Activated naive CD4-positive, alpha-beta T cell treated with anti-CD3 and anti-CD28 coated beads, Interleukin-2, amount 10 ng/mL, durations not matched to agents 7 days and 5 days (primary cell): ENCODE measurements at regions not wholly inside any gene's neighbourhood (a gene's known extent, or its start where the extent isn't known, plus 50 kb on each side); places are given as distances from the start of the nearest gene placed in this dataset.

Source experiments
- CTCF ChIA-PET: fragments of 350-600 bp; sonication (Branson Sonifier 250); formaldehyde crosslinking; loops from one replicate; lab custom pipeline; 2021; ENCODE audit warnings: antibody characterized with exemption; lab: Charles Lee
- DNase-seq: peaks from one replicate; pipeline ENCODE4 v3.0.0-alpha.2; 2020
- H3K27ac Mint-ChIP-seq: one replicate; pipeline ENCODE4 v1.8.0; 2021; ENCODE audit warnings: mild to moderate bottlenecking, moderate library complexity, mixed read lengths
- H3K27me3 Mint-ChIP-seq: one replicate; pipeline ENCODE4 v1.8.0; 2021; ENCODE audit warnings: mild to moderate bottlenecking, mixed read lengths
- H3K36me3 Mint-ChIP-seq: one replicate; pipeline ENCODE4 v1.8.0; 2021; ENCODE audit warnings: mixed read lengths
- H3K4me1 Mint-ChIP-seq: one replicate; pipeline ENCODE4 v1.8.0; 2021; ENCODE audit warnings: mixed read lengths
- H3K4me3 Mint-ChIP-seq: one replicate; pipeline ENCODE4 v1.8.0; 2021; ENCODE audit warnings: mild to moderate bottlenecking, moderate library complexity, mixed read lengths
- H3K9me3 Mint-ChIP-seq: one replicate; pipeline ENCODE4 v1.8.0; 2021; ENCODE audit warnings: mixed read lengths

GRCh38 chr13:77480066-77480465 is 55.4 kb upstream of the SCEL start:
- Mint-ChIP-seq H3K4me3 (no peak overlapping the region), H3K4me1 (peaks cover 11% of the 10 kb centered on the region), H3K27ac (no peak overlapping the region), H3K36me3 (no peaks in the 10 kb centered on the region), H3K9me3 (no peaks in the 10 kb centered on the region), H3K27me3 (peaks cover 14% of the 10 kb centered on the region)
- CTCF ChIA-PET = no interaction called here
- DNase-seq = no peak

- CTCF ChIA-PET = interaction anchor here (0.6 to 3.0 kb wide), 11 partner anchors 17 to 592 kb away, joined by 3 to 26 read pairs (median 4); no protein-coding TSS in a partner anchor
- no peak for DNase-seq
- Mint-ChIP-seq H3K9me3 (peaks cover 4% of the 10 kb centered on the region), H3K27ac (no peak overlapping the region), H3K36me3 (peaks cover 2% of the 10 kb centered on the region), H3K4me3 (no peak overlapping the region), H3K4me1 (peaks cover 11% of the 10 kb centered on the region), H3K27me3 (peaks cover 14% of the 10 kb centered on the region)
Measured at GRCh38 chr13:77479326-77479725, 56.2 kb upstream of the SCEL start.

GRCh38 chr13:77477299-77477848 is 58.1 kb upstream of the SCEL start:
- Mint-ChIP-seq H3K9me3 (peaks cover 4% of the 10 kb centered on the region), H3K4me3 (no peak overlapping the region), H3K27ac (no peak overlapping the region), H3K4me1 (peaks cover 11% of the 10 kb centered on the region), H3K36me3 (peaks cover 2% of the 10 kb centered on the region), H3K27me3 (peaks cover 14% of the 10 kb centered on the region)
- no peak for DNase-seq
- CTCF ChIA-PET = interaction anchor here (0.7 to 3.0 kb wide), 14 partner anchors 10 to 511 kb away, joined by 3 to 26 read pairs (median 3); no protein-coding TSS in a partner anchor

GRCh38 chr13:77476456-77476855 is 59.0 kb upstream of the SCEL start:
- CTCF ChIA-PET = interaction anchor here (1.5 to 3.0 kb wide), 3 partner anchors 12 to 147 kb away, joined by 3 to 26 read pairs (median 4); no protein-coding TSS in a partner anchor

GRCh38 chr13:77475345-77476084 is 60.0 kb upstream of the SCEL start:
- CTCF ChIA-PET = interaction anchor here (0.6 to 1.6 kb wide), 3 partner anchors 11 to 156 kb away, joined by 3 to 4 read pairs (median 3); no protein-coding TSS in a partner anchor
- H3K27ac Mint-ChIP-seq = no peak overlapping the region
- DNase-seq = no peak
- H3K4me3 Mint-ChIP-seq = no peak overlapping the region
- peaks cover 11% of the 10 kb centered on the region for H3K4me1 Mint-ChIP-seq
- H3K27me3 Mint-ChIP-seq = peaks cover 6% of the 10 kb centered on the region
- H3K36me3 Mint-ChIP-seq = peaks cover 2% of the 10 kb centered on the region
- H3K9me3 Mint-ChIP-seq = peaks cover 4% of the 10 kb centered on the region

More at GRCh38 chr13:77476456-77476855, 59.0 kb upstream of the SCEL start:
- Mint-ChIP-seq H3K36me3 (peaks cover 2% of the 10 kb centered on the region), H3K27me3 (peaks cover 14% of the 10 kb centered on the region), H3K4me1 (peaks cover 11% of the 10 kb centered on the region), H3K4me3 (no peak overlapping the region), H3K27ac (no peak overlapping the region), H3K9me3 (peaks cover 4% of the 10 kb centered on the region)
- DNase-seq = no peak

GRCh38 chr13:77470986-77471385 is 64.5 kb upstream of the SCEL start:
- Mint-ChIP-seq H3K4me1 (no peaks in the 10 kb centered on the region), H3K9me3 (peaks cover 4% of the 10 kb centered on the region), H3K27me3 (peaks cover 3% of the 10 kb centered on the region), H3K27ac (no peak overlapping the region), H3K36me3 (peaks cover 2% of the 10 kb centered on the region), H3K4me3 (no peak overlapping the region)
- CTCF ChIA-PET = no interaction called here
- DNase-seq = no peak

- no peaks in the 10 kb centered on the region for H3K4me1 Mint-ChIP-seq
- H3K36me3 Mint-ChIP-seq = no peaks in the 10 kb centered on the region
- no peak overlapping the region for H3K4me3 Mint-ChIP-seq
- CTCF ChIA-PET = interaction anchor here (1.2 kb wide), 1 partner anchor 11 kb away, joined by 3 read pairs; no protein-coding TSS in a partner anchor
- DNase-seq = no peak
- peaks cover 3% of the 10 kb centered on the region for H3K27me3 Mint-ChIP-seq
- no peak overlapping the region for H3K27ac Mint-ChIP-seq
- no peaks in the 10 kb centered on the region for H3K9me3 Mint-ChIP-seq
Measured at GRCh38 chr13:77466753-77467422, 68.6 kb upstream of the SCEL start.

- Mint-ChIP-seq H3K27ac (no peak overlapping the region), H3K36me3 (no peaks in the 10 kb centered on the region), H3K4me1 (no peaks in the 10 kb centered on the region), H3K4me3 (no peak overlapping the region), H3K9me3 (no peaks in the 10 kb centered on the region), H3K27me3 (peaks cover 3% of the 10 kb centered on the region)
- no peak for DNase-seq
- CTCF ChIA-PET = no interaction called here
Measured at GRCh38 chr13:77465603-77466195, 69.8 kb upstream of the SCEL start.

GRCh38 chr13:77460195-77460594 is 75.3 kb upstream of the SCEL start:
- peaks cover 4% of the 10 kb centered on the region for H3K27me3 Mint-ChIP-seq
- CTCF ChIA-PET = no interaction called here
- H3K4me1 Mint-ChIP-seq = no peaks in the 10 kb centered on the region
- no peaks in the 10 kb centered on the region for H3K36me3 Mint-ChIP-seq
- no peaks in the 10 kb centered on the region for H3K9me3 Mint-ChIP-seq
- H3K27ac Mint-ChIP-seq = no peak overlapping the region
- H3K4me3 Mint-ChIP-seq = no peak overlapping the region
- no peak for DNase-seq

GRCh38 chr13:77459592-77459991 is 75.9 kb upstream of the SCEL start:
- Mint-ChIP-seq H3K4me1 (no peaks in the 10 kb centered on the region), H3K9me3 (no peaks in the 10 kb centered on the region), H3K27me3 (peaks cover 4% of the 10 kb centered on the region), H3K27ac (no peak overlapping the region), H3K36me3 (no peaks in the 10 kb centered on the region), H3K4me3 (no peak overlapping the region)
- CTCF ChIA-PET = no interaction called here
- DNase-seq = no peak

GRCh38 chr13:77458736-77459135 is 76.8 kb upstream of the SCEL start:
- Mint-ChIP-seq H3K36me3 (no peaks in the 10 kb centered on the region), H3K9me3 (no peaks in the 10 kb centered on the region), H3K4me3 (no peak overlapping the region), H3K27ac (no peak overlapping the region), H3K4me1 (no peaks in the 10 kb centered on the region), H3K27me3 (peaks cover 4% of the 10 kb centered on the region)
- no peak for DNase-seq
- CTCF ChIA-PET = no interaction called here

- no peaks in the 10 kb centered on the region for H3K4me1 Mint-ChIP-seq
- CTCF ChIA-PET = no interaction called here
Measured at GRCh38 chr13:77457966-77458365, 77.5 kb upstream of the SCEL start.

GRCh38 chr13:77456271-77456670 is 79.2 kb upstream of the SCEL start:
- CTCF ChIA-PET = no interaction called here
- H3K27me3 Mint-ChIP-seq = peaks cover 4% of the 10 kb centered on the region
- no peak overlapping the region for H3K4me3 Mint-ChIP-seq
- no peak for DNase-seq
- H3K9me3 Mint-ChIP-seq = no peaks in the 10 kb centered on the region
- no peak overlapping the region for H3K27ac Mint-ChIP-seq
- H3K36me3 Mint-ChIP-seq = no peaks in the 10 kb centered on the region
- H3K4me1 Mint-ChIP-seq = no peaks in the 10 kb centered on the region

More at GRCh38 chr13:77457966-77458365, 77.5 kb upstream of the SCEL start:
- Mint-ChIP-seq H3K36me3 (no peaks in the 10 kb centered on the region), H3K9me3 (no peaks in the 10 kb centered on the region), H3K27me3 (peaks cover 4% of the 10 kb centered on the region), H3K4me3 (no peak overlapping the region), H3K27ac (no peak overlapping the region)
- DNase-seq = no peak

GRCh38 chr13:77449265-77449664 is 86.2 kb upstream of the SCEL start:
- H3K27ac Mint-ChIP-seq = no peak overlapping the region
- H3K4me1 Mint-ChIP-seq = peaks cover 5% of the 10 kb centered on the region
- CTCF ChIA-PET = no interaction called here
- no peaks in the 10 kb centered on the region for H3K36me3 Mint-ChIP-seq
- no peak for DNase-seq
- no peaks in the 10 kb centered on the region for H3K9me3 Mint-ChIP-seq
- H3K4me3 Mint-ChIP-seq = no peak overlapping the region
- peaks cover 12% of the 10 kb centered on the region for H3K27me3 Mint-ChIP-seq
